OCI-LY7 (cell line): ENCODE measurements at regions not wholly inside any gene's neighbourhood (a gene's known extent, or its start where the extent isn't known, plus 50 kb on each side); places are given as distances from the start of the nearest gene placed in this dataset.

ENCODE experiments used
- BruUV-seq: library from RNA; stranded (reverse); fragments of 400-500 nt; replicated peaks from 2 replicates; lab custom pipeline; 2021; lab: Mats Ljungman, UMichigan
- CTCF ChIA-PET: fragments of 300-600 bp; sonication (Branson Sonifier 250); formaldehyde crosslinking; loops from one replicate; lab custom pipeline; 2022; ENCODE audit warnings: antibody characterized with exemption; ENCODE audit not compliant: unreplicated experiment; lab: Charles Lee
- POLR2A ChIA-PET: fragments of 300-600 bp; sonication (Branson Sonifier 250); formaldehyde crosslinking; loops from one replicate; lab custom pipeline; 2022; ENCODE audit warnings: antibody characterized with exemption; lab: Charles Lee
- DNase-seq: peaks from one replicate; pipeline ENCODE4 v3.0.0-alpha.2; 2015; ENCODE audit warnings: low spot score
- H2AFZ ChIP-seq: fragments of 200-600 bp; sonication (generic), shearing (Covaris generic); 2 replicates; pipeline ENCODE4 v1.6.1; 2014; ENCODE audit warnings: mild to moderate bottlenecking, antibody characterized with exemption, low read length, moderate library complexity
- H3K27ac ChIP-seq: fragments of 200-600 bp; sonication (generic); 2 replicates; pipeline ENCODE4 v1.5.1; 2014; ENCODE audit warnings: mixed run types, low read depth, mild to moderate bottlenecking, moderate library complexity, low read length, inconsistent platforms; ENCODE audit not compliant: poor library complexity, severe bottlenecking
- H3K36me3 ChIP-seq: fragments of 200-600 bp; sonication (generic); 2 replicates; pipeline ENCODE4 v1.6.1; 2014; ENCODE audit warnings: mild to moderate bottlenecking, antibody characterized with exemption, low read length, moderate library complexity, mixed read lengths; ENCODE audit not compliant: insufficient read depth
- H3K4me1 ChIP-seq: fragments of 200-600 bp; sonication (generic); 2 replicates; pipeline ENCODE4 v1.5.1; 2014; ENCODE audit warnings: mild to moderate bottlenecking, low read length; ENCODE audit not compliant: insufficient read depth, poor library complexity, severe bottlenecking
- H3K4me2 ChIP-seq: fragments of 200-600 bp; sonication (generic); 2 replicates; pipeline ENCODE4 v1.6.1; 2014; ENCODE audit warnings: mild to moderate bottlenecking, low read length
- H3K4me3 ChIP-seq: fragments of 200-600 bp; sonication (generic); 2 replicates; pipeline ENCODE4 v1.5.1; 2014; ENCODE audit warnings: mild to moderate bottlenecking, low read depth, low read length; ENCODE audit not compliant: poor library complexity, severe bottlenecking
- H3K79me2 ChIP-seq: fragments of 200-600 bp; sonication (generic); 2 replicates; pipeline ENCODE4 v1.6.1; 2016; ENCODE audit warnings: low read depth, mild to moderate bottlenecking, low read length, moderate library complexity, mixed read lengths; ENCODE audit not compliant: insufficient read depth
- H3K9me2 ChIP-seq: fragments of 200-600 bp; sonication (generic); 2 replicates; pipeline ENCODE4 v1.6.1; 2016; ENCODE audit warnings: mild to moderate bottlenecking, low read length, mixed read lengths; ENCODE audit not compliant: insufficient read depth
- H3K9me3 ChIP-seq: fragments of 200-600 bp; sonication (generic); 2 replicates; pipeline ENCODE4 v1.6.1; 2014; ENCODE audit warnings: mild to moderate bottlenecking, mixed run types, low read length, mixed read lengths
- H4K20me1 ChIP-seq: fragments of 200-600 bp; sonication (generic); 2 replicates; pipeline ENCODE4 v1.6.1; 2014; ENCODE audit warnings: mild to moderate bottlenecking, antibody characterized with exemption, low read length, moderate library complexity, mixed read lengths; ENCODE audit not compliant: insufficient read depth
- CTCF ChIP-seq: fragments of 200-600 bp; sonication (generic); conservative IDR thresholded peaks from 2 replicates; pipeline ENCODE4 v1.5.1; 2014; ENCODE audit warnings: mild to moderate bottlenecking, antibody characterized with exemption, low read length, moderate library complexity, mixed read lengths
- EZH2phosphoT487 ChIP-seq: fragments of 200-600 bp; sonication (generic); IDR thresholded peaks from 2 replicates; pipeline ENCODE4 v1.6.1; 2018; ENCODE audit warnings: low read depth, borderline replicate concordance, mild to moderate bottlenecking, mixed run types, antibody characterized with exemption, low read length, moderate library complexity, mixed read lengths
- intact Hi-C: fragments of 100-400 bp; cut with micrococcal nuclease; formaldehyde crosslinking; loops from one replicate; pipeline ENCODE4 v1.10.0; 2022; ENCODE audit not compliant: unreplicated experiment

DNA sequence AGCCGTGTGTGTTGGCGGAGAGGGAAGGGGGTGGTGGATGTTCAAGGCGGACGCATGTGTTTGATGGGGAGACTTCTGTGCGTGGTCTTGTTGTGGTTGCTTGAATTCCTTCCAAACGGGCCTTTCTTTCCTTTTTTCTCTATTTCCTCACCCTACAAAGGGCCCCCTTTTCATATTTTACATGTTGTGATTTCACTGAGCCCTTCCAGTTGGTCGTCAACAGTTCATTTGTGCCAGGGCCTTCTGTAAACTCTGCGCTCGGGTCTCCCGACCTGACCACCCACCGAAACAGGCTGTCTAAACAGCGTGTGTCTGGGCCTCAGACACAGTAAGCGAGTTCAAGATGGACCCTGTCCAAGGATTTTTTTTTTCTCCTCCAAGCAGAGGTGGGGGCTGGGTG, 228.4 kb downstream of the IRF8 start:
- Histone ChIP-seq H3K4me2 (no peak overlapping the region), H3K27ac (no peak overlapping the region), H3K9me2 (no peaks in the 10 kb centered on the region), H3K79me2 (no peaks in the 10 kb centered on the region), H4K20me1 (no peaks in the 10 kb centered on the region), H2AFZ (no peak overlapping the region), H3K9me3 (no peaks in the 10 kb centered on the region), H3K4me1 (no peaks in the 10 kb centered on the region), H3K4me3 (no peak overlapping the region), H3K36me3 (no peaks in the 10 kb centered on the region)
- intact Hi-C loops: no loop called here
- no peak for DNase-seq
- ChIA-PET POLR2A (no interaction called here), CTCF (no interaction called here)
- TF ChIP-seq CTCF: no peak
- no TSS peak for BruUV-seq

GRCh38 chr16:86128246-86128645, 229.3 kb downstream of the IRF8 start:
- no peak for DNase-seq
- Histone ChIP-seq H4K20me1 (no peaks in the 10 kb centered on the region), H3K9me2 (no peaks in the 10 kb centered on the region), H3K9me3 (no peaks in the 10 kb centered on the region), H3K4me1 (no peaks in the 10 kb centered on the region), H3K79me2 (no peaks in the 10 kb centered on the region), H3K4me2 (no peak overlapping the region), H3K4me3 (no peak overlapping the region), H3K27ac (no peak overlapping the region), H2AFZ (no peak overlapping the region), H3K36me3 (no peaks in the 10 kb centered on the region)
- CTCF ChIA-PET: no interaction called here
- POLR2A ChIA-PET: no interaction called here
- BruUV-seq: no TSS peak
- intact Hi-C loops: no loop called here
- no peak for TF ChIP-seq CTCF
- no peak for TF ChIP-seq EZH2phosphoT487

DNA sequence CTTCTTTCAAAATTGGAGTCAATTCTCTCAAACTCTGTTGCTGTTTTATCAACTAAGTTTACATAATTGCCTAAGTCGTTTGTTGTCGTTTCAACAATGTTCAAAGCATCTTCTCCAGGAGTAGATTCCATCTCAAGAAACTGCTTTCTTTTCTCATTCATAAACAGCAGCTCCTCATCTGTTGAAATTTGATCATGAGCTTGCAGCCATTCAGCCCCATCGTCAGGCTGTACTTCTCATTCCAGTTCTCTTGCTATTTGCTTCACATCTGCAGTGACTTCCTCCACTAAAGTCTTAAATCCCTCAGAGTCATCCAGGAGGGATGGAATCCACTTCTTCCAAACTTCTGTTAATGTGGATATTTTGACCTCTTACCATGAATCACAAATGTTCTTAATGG, 230.6 kb downstream of the IRF8 start:
- no TSS peak for BruUV-seq
- no peak for TF ChIP-seq EZH2phosphoT487
- DNase-seq: no peak

More for the DNA sequence above, 230.6 kb downstream of the IRF8 start:
- ChIA-PET CTCF (no interaction called here), POLR2A (no interaction called here)
- no peaks in the 10 kb centered on the region for H3K79me2 ChIP-seq
- H3K27ac ChIP-seq: no peak overlapping the region
- intact Hi-C loops: no loop called here
- H3K4me2 ChIP-seq: no peak overlapping the region
- H3K36me3 ChIP-seq: no peaks in the 10 kb centered on the region
- H3K4me1 ChIP-seq: no peaks in the 10 kb centered on the region
- no peaks in the 10 kb centered on the region for H3K9me2 ChIP-seq
- H2AFZ ChIP-seq: no peak overlapping the region
- H3K9me3 ChIP-seq: no peaks in the 10 kb centered on the region
- no peak overlapping the region for H3K4me3 ChIP-seq
- H4K20me1 ChIP-seq: no peaks in the 10 kb centered on the region
